GM23338 (cell line): ENCODE measurements at regions not wholly inside any gene's neighbourhood (a gene's known extent, or its start where the extent isn't known, plus 50 kb on each side); places are given as distances from the start of the nearest gene placed in this dataset.
A peak's percentile ranks its signal among the peaks of the same experiment; 100 is the strongest.

Experiments
- ATAC-seq: fragments of 200-7000 bp; cut with Tn5 transposase; 3 replicates; pipeline ENCODE4 v1.9.1; 2020
- DNase-seq: peaks from one replicate; pipeline ENCODE4 v3.0.0-alpha.2; 2015; ENCODE audit warnings: low spot score
- H2AFZ ChIP-seq: fragments of 200-600 bp; sonication (generic); 2 replicates; pipeline ENCODE4 v1.8.0; 2016; ENCODE audit warnings: antibody characterized with exemption, mild to moderate bottlenecking, moderate library complexity
- H3F3A ChIP-seq: fragments of 200-600 bp; sonication (generic); replicated peaks from 2 replicates; pipeline ENCODE4 v1.8.0; 2017; ENCODE audit warnings: antibody characterized with exemption, mixed run types, low read depth
- H3K27ac ChIP-seq: fragments of 200-600 bp; sonication (generic); 2 replicates; pipeline ENCODE4 v1.6.1; 2016; ENCODE audit warnings: low read depth
- H3K27me3 ChIP-seq: fragments of 200-600 bp; sonication (generic); 2 replicates; pipeline ENCODE4 v1.8.0; 2016; ENCODE audit warnings: mild to moderate bottlenecking, mixed run types, moderate library complexity; ENCODE audit not compliant: insufficient read depth
- H3K36me3 ChIP-seq: fragments of 200-600 bp; sonication (generic); 2 replicates; pipeline ENCODE4 v1.8.0; 2016; ENCODE audit warnings: mild to moderate bottlenecking; ENCODE audit not compliant: insufficient read depth
- H3K4me1 ChIP-seq: fragments of 200-600 bp; sonication (generic); 2 replicates; pipeline ENCODE4 v1.8.0; 2016; ENCODE audit warnings: mild to moderate bottlenecking, moderate library complexity; ENCODE audit not compliant: insufficient read depth
- H3K4me2 ChIP-seq: fragments of 200-600 bp; sonication (generic); 2 replicates; pipeline ENCODE4 v1.7.1; 2017; ENCODE audit warnings: mixed run types
- H3K4me3 ChIP-seq: fragments of 200-600 bp; sonication (generic); 2 replicates; pipeline ENCODE4 v1.6.1; 2016; ENCODE audit warnings: mixed run types
- H3K79me2 ChIP-seq: fragments of 200-600 bp; sonication (generic); replicated peaks from 2 replicates; pipeline ENCODE4 v1.8.0; 2017; ENCODE audit warnings: mild to moderate bottlenecking; ENCODE audit not compliant: insufficient read depth
- H3K9me2 ChIP-seq: fragments of 200-600 bp; sonication (generic); 2 replicates; pipeline ENCODE4 v1.8.0; 2017; ENCODE audit not compliant: insufficient read depth
- H4K20me1 ChIP-seq: fragments of 200-600 bp; sonication (generic); replicated peaks from 2 replicates; pipeline ENCODE4 v1.8.0; 2017; ENCODE audit warnings: mild to moderate bottlenecking; ENCODE audit not compliant: insufficient read depth
- H3K27ac Mint-ChIP-seq: 2 replicates; pipeline ENCODE4 v1.8.0; 2020; ENCODE audit warnings: inconsistent platforms, mild to moderate bottlenecking, moderate library complexity, mixed read lengths
- H3K27me3 Mint-ChIP-seq: 3 replicates; pipeline ENCODE4 v1.8.0; 2022; ENCODE audit warnings: low read depth, mild to moderate bottlenecking, moderate library complexity, mixed read lengths, inconsistent platforms; ENCODE audit not compliant: insufficient read depth, poor library complexity
- H3K36me3 Mint-ChIP-seq: 3 replicates; pipeline ENCODE4 v1.8.0; 2021; ENCODE audit warnings: low read depth, mild to moderate bottlenecking, inconsistent platforms, moderate library complexity, mixed read lengths
- H3K4me1 Mint-ChIP-seq: 3 replicates; pipeline ENCODE4 v1.8.0; 2020; ENCODE audit warnings: mild to moderate bottlenecking, inconsistent platforms, mixed read lengths
- H3K4me3 Mint-ChIP-seq: 3 replicates; pipeline ENCODE4 v1.8.0; 2021; ENCODE audit warnings: moderate library complexity, mild to moderate bottlenecking, inconsistent platforms, mixed read lengths
- H3K9me3 Mint-ChIP-seq: 3 replicates; pipeline ENCODE4 v1.8.0; 2020; ENCODE audit warnings: moderate library complexity, mild to moderate bottlenecking, inconsistent platforms, mixed read lengths
- CTCF ChIP-seq, 2 experiments: fragments of 200-600 bp in 1 of 2; sonication (generic) in 1 of 2; conservative IDR thresholded peaks; 2 replicates each; pipeline versions ENCODE4 v1.5.1 to v1.6.1; 2016 to 2017; ENCODE audit warnings: antibody characterized with exemption in 2 of 2, low read depth in 2 of 2, mild to moderate bottlenecking in 2 of 2, moderate library complexity in 1 of 2
- JUNB ChIP-seq: IDR thresholded peaks from one replicate; pipeline ENCODE4 v1.6.1; 2016; ENCODE audit warnings: antibody characterized with exemption; ENCODE audit not compliant: unreplicated experiment
- STAT1 ChIP-seq: IDR thresholded peaks from one replicate; pipeline ENCODE4 v1.6.1; 2016; ENCODE audit warnings: antibody characterized with exemption; ENCODE audit not compliant: unreplicated experiment
- ZNF462 ChIP-seq: fragments of 250-450 bp; sonication (Bioruptor Pico); IDR thresholded peaks from 2 replicates; pipeline ENCODE4 v1.5.0; 2020; ENCODE audit warnings: mild to moderate bottlenecking, moderate library complexity

GRCh38 chr12:98329589-98329988 lies 185.8 kb upstream of the TMPO start:
- no peaks in the 10 kb centered on the region for H3K36me3 Mint-ChIP-seq
- Histone ChIP-seq H3K27me3 (no peaks in the 10 kb centered on the region), H4K20me1 (no peaks in the 10 kb centered on the region), H3F3A (no peaks in the 10 kb centered on the region), H3K27ac (no peak overlapping the region), H3K4me3 (no peak overlapping the region), H3K9me2 (peaks cover under 1% of the 10 kb centered on the region; the same call in 1 of the 2 replicates), H3K4me2 (no peak overlapping the region), H3K79me2 (no peaks in the 10 kb centered on the region), H2AFZ (no peak overlapping the region), H3K4me1 (no peaks in the 10 kb centered on the region), H3K36me3 (no peaks in the 10 kb centered on the region)
- TF ChIP-seq JUNB (no peak), STAT1 (no peak)
- H3K9me3 Mint-ChIP-seq, result no peaks in the 10 kb centered on the region; the same call in 2 of the 3 replicates
- H3K27ac Mint-ChIP-seq, result no peak overlapping the region
- 0 out of 3 replicates have a peak, but pooled peaks cover 4% of the 10 kb centered on the region for H3K4me1 Mint-ChIP-seq
- peaks cover 2% of the 10 kb centered on the region for H3K27me3 Mint-ChIP-seq
- H3K4me3 Mint-ChIP-seq, result no peak overlapping the region
- ATAC-seq (no peak), DNase-seq (no peak)

GRCh38 chr12:98332642-98333041 lies 182.7 kb upstream of the TMPO start:
- H3K4me2 ChIP-seq, result no peak overlapping the region
- H3K27ac ChIP-seq, result no peak overlapping the region
- H3F3A ChIP-seq, result no peaks in the 10 kb centered on the region
- H2AFZ ChIP-seq, result no peak overlapping the region
- no peaks in the 10 kb centered on the region for H3K36me3 ChIP-seq
- no peaks in the 10 kb centered on the region for H4K20me1 ChIP-seq
- H3K4me3 ChIP-seq, result no peak overlapping the region
- H3K27me3 Mint-ChIP-seq, result peaks cover 2% of the 10 kb centered on the region
- H3K4me3 Mint-ChIP-seq, result no peak overlapping the region
- TF ChIP-seq ZNF462 (CRISPR knock-in tag), result no peak
- 0 out of 4 replicates have a peak, but pooled peaks of 1 of the 2 experiments have one; percentile 2 for TF ChIP-seq CTCF (conservative IDR thresholded peaks at IDR 0.05; ENCODE audit: low read depth in 2 of 2)
- no peaks in the 10 kb centered on the region for H3K4me1 ChIP-seq
- H3K79me2 ChIP-seq, result no peaks in the 10 kb centered on the region
- no peak overlapping the region for H3K27ac Mint-ChIP-seq
- H3K9me2 ChIP-seq, result peaks cover 4% of the 10 kb centered on the region; the same call in 1 of the 2 replicates
- no peaks in the 10 kb centered on the region for H3K4me1 Mint-ChIP-seq
- H3K9me3 Mint-ChIP-seq, result no peaks in the 10 kb centered on the region; the same call in 2 of the 3 replicates
- no peaks in the 10 kb centered on the region for H3K27me3 ChIP-seq
- H3K36me3 Mint-ChIP-seq, result no peaks in the 10 kb centered on the region
- ATAC-seq, result no peak
- no peak for DNase-seq
